ENCODE measurements at regions not wholly inside any gene's neighbourhood (a gene's known extent, or its start where the extent isn't known, plus 50 kb on each side); places are given as distances from the start of the nearest gene placed in this dataset.
"Not testable (repeated sequence)": the region's sequence is repeated elsewhere in the genome, so short reads cannot be mapped to it uniquely, and the experiment has no call there.

- Histone ChIP-seq H3K9me3 (ENCODE audit: control insufficient read depth, low read length) (no peaks in the 10 kb centered on the region), H3K4me3 (ENCODE audit: low read depth, low read length) (no peak overlapping the region), H3K4me2 (ENCODE audit: low read length) (no peak overlapping the region), H3K36me3 (ENCODE audit: control insufficient read depth, insufficient read depth, low read length) (no peaks in the 10 kb centered on the region), H3K4me1 (no peaks in the 10 kb centered on the region), H3K27ac (no peak overlapping the region), H3K27me3 (ENCODE audit: control insufficient read depth, insufficient read depth, low read length) (no peaks in the 10 kb centered on the region), H3K79me2 (no peaks in the 10 kb centered on the region), H2AFZ (no peak overlapping the region), H3K9ac (no peak overlapping the region)
- TF ChIP-seq CTCF (IDR thresholded peaks at IDR 0.05): no peak
These were observed 118.7 kb downstream of the ATOH1 start for GRCh38 chr4:93947286-93947685.

- not testable (repeated sequence) for H3K4me1 ChIP-seq; H3K79me2 ChIP-seq; H3K9me3 ChIP-seq (ENCODE audit: control insufficient read depth, low read length); H2AFZ ChIP-seq; H3K36me3 ChIP-seq (ENCODE audit: control insufficient read depth, insufficient read depth, low read length); H3K4me2 ChIP-seq (ENCODE audit: low read length); H3K9ac ChIP-seq; H3K4me3 ChIP-seq (ENCODE audit: low read depth, low read length); H3K27me3 ChIP-seq (ENCODE audit: control insufficient read depth, insufficient read depth, low read length); H3K27ac ChIP-seq
These were observed 121.7 kb downstream of the ATOH1 start for GRCh38 chr4:93950239-93950638.

- no peaks in the 10 kb centered on the region for H3K36me3 ChIP-seq (ENCODE audit: control insufficient read depth, insufficient read depth, low read length)
- no peak overlapping the region for H2AFZ ChIP-seq
- H3K27me3 ChIP-seq (ENCODE audit: control insufficient read depth, insufficient read depth, low read length): no peaks in the 10 kb centered on the region
- H3K4me3 ChIP-seq (ENCODE audit: low read depth, low read length): no peak overlapping the region
- H3K9me3 ChIP-seq (ENCODE audit: control insufficient read depth, low read length): no peaks in the 10 kb centered on the region
- no peaks in the 10 kb centered on the region for H3K4me1 ChIP-seq
- H3K4me2 ChIP-seq (ENCODE audit: low read length): no peak overlapping the region
- H3K79me2 ChIP-seq: no peaks in the 10 kb centered on the region
- no peak overlapping the region for H3K27ac ChIP-seq
- no peak overlapping the region for H3K9ac ChIP-seq
- no peak for TF ChIP-seq CTCF (IDR thresholded peaks at IDR 0.05)
These were observed 128.6 kb downstream of the ATOH1 start for GRCh38 chr4:93957186-93957585.

GRCh38 chr4:93960450-93960849, 131.9 kb downstream of the ATOH1 start:
- H3K4me1 ChIP-seq: no peaks in the 10 kb centered on the region
- no peak overlapping the region for H3K4me2 ChIP-seq (ENCODE audit: low read length)
- H3K36me3 ChIP-seq (ENCODE audit: control insufficient read depth, insufficient read depth, low read length): no peaks in the 10 kb centered on the region
- no peaks in the 10 kb centered on the region for H3K79me2 ChIP-seq
- no peaks in the 10 kb centered on the region for H3K9me3 ChIP-seq (ENCODE audit: control insufficient read depth, low read length)
- no peaks in the 10 kb centered on the region for H3K27me3 ChIP-seq (ENCODE audit: control insufficient read depth, insufficient read depth, low read length)
- H2AFZ ChIP-seq: no peak overlapping the region
- H3K27ac ChIP-seq: no peak overlapping the region
- TF ChIP-seq CTCF (IDR thresholded peaks at IDR 0.05): no peak
- H3K4me3 ChIP-seq (ENCODE audit: low read depth, low read length): no peak overlapping the region
- no peak overlapping the region for H3K9ac ChIP-seq

- no peaks in the 10 kb centered on the region for H3K27me3 ChIP-seq (ENCODE audit: control insufficient read depth, insufficient read depth, low read length)
- no peaks in the 10 kb centered on the region for H3K79me2 ChIP-seq
- no peak overlapping the region for H3K27ac ChIP-seq
- no peaks in the 10 kb centered on the region for H3K9me3 ChIP-seq (ENCODE audit: control insufficient read depth, low read length)
- no peaks in the 10 kb centered on the region for H3K36me3 ChIP-seq (ENCODE audit: control insufficient read depth, insufficient read depth, low read length)
- no peak for TF ChIP-seq CTCF (IDR thresholded peaks at IDR 0.05)
- H3K9ac ChIP-seq: no peak overlapping the region
- no peak overlapping the region for H3K4me3 ChIP-seq (ENCODE audit: low read depth, low read length)
- H2AFZ ChIP-seq: no peak overlapping the region
- H3K4me1 ChIP-seq: no peaks in the 10 kb centered on the region
- no peak overlapping the region for H3K4me2 ChIP-seq (ENCODE audit: low read length)
These were observed 132.4 kb downstream of the ATOH1 start for GRCh38 chr4:93960916-93961315.

Data from parathyroid adenoma (tissue), 2 donors.